GM12891 (cell line): ENCODE measurements at regions not wholly inside any gene's neighbourhood (a gene's known extent, or its start where the extent isn't known, plus 50 kb on each side); places are given as distances from the start of the nearest gene placed in this dataset.

Experiments
- DNase-seq: peaks from one replicate; pipeline ENCODE4 v3.0.0; 2011; ENCODE audit warnings: low spot score; ENCODE audit not compliant: insufficient read length
- FAIRE-seq: peaks from 2 replicates; lab custom pipeline; 2011; peaks lifted over from hg19 to GRCh38; lab: Jason Lieb, UNC
- PAX5 ChIP-seq: IDR thresholded peaks from 2 replicates; pipeline ENCODE4 v1.6.1; 2011; ENCODE audit warnings: low read length, moderate library complexity, mild to moderate bottlenecking; ENCODE audit not compliant: insufficient read depth, severe bottlenecking
- POLR2A ChIP-seq: IDR thresholded peaks from 2 replicates; pipeline ENCODE4 v1.6.1; 2011; ENCODE audit warnings: low read depth, low read length, control low read depth
- POLR2AphosphoS5 ChIP-seq: IDR thresholded peaks from 2 replicates; pipeline ENCODE4 v1.6.1; 2011; ENCODE audit warnings: low read depth, low read length, control low read depth
- POU2F2 ChIP-seq: IDR thresholded peaks from 2 replicates; pipeline ENCODE4 v1.6.1; 2011; ENCODE audit warnings: low read depth, mild to moderate bottlenecking, control low read depth, low read length, moderate library complexity
- SPI1 ChIP-seq: IDR thresholded peaks from 2 replicates; pipeline ENCODE4 v1.6.1; 2011; ENCODE audit warnings: low read depth, low read length, control low read depth
- TAF1 ChIP-seq: IDR thresholded peaks from 2 replicates; pipeline ENCODE4 v1.6.1; 2011; ENCODE audit warnings: low read depth, low read length, control low read depth

DNA sequence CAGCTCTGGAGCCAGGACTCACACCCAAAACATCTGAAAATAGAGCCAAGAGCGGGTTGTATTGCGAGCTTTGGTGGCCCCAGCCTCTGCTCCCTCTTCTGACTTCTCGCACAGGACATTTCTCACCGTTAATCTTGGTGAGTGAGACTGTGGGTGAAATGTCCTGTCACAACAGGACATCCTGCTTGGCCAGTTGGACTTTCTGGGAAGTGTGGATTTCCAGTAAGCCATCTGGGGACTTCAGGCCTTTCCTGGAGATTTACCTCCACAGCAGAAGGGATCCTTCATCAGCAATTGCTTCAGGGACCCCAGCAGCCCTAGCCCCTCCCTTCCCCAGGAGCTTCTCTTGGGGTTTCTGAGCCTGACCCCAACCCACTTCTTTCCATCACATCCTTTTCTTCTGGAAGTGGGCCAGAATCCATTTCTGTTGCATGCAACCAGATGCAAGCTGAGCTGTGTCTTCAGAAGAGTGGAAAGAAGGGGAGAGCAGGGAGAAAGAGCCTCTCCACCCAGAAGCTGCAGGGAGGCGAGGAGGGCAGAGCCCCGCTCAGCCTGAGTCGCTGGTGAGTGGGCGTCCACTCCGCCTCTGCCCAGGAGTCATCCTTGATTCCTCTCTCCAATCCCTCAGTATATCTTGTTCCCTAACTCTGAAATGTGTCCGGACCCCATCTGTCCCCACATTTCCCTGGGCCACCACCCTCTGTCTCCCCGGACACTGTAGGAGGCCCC lies 50.3 kb upstream of the GADD45G start:
- DNase-seq, result no peak
- TF ChIP-seq PAX5, result no peak
- no peak for TF ChIP-seq SPI1
- TF ChIP-seq POLR2A, result no peak
- no peak for TF ChIP-seq POLR2AphosphoS5
- TF ChIP-seq TAF1, result no peak
- TF ChIP-seq POU2F2, result no peak
- no peak for FAIRE-seq

DNA sequence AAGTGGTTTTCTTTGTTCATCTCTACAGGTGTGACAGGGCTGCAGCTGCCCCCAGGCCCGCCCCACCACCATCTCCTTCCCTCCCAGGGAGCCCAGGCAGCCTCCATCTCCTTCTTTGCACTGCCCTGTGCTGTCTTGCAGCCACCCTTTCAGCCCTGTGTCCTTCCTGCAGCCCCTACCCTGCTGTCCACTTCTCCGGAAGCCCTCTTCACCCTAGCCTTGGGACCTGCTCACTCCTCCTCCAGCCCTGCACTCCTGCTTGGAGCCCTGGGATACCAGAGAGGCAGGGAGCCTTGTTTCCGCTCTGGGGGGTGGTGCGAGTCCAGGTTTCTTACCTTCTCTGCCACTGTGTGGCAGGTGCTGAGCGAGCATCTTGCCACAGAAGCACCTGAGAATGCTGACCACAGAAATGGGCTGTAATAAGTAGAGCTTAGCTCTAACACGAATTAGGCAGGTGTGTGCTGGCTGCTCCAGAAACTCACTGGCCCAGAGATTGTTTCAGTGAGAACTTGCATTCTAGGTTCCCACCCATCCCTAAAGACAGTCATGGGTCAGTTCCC lies 51.3 kb upstream of the GADD45G start:
- FAIRE-seq (peak; percentile 66), DNase-seq (no peak)
- TF ChIP-seq POU2F2 (no peak), SPI1 (peak; percentile 20; the same call in 1 of the 2 replicates)

DNA sequence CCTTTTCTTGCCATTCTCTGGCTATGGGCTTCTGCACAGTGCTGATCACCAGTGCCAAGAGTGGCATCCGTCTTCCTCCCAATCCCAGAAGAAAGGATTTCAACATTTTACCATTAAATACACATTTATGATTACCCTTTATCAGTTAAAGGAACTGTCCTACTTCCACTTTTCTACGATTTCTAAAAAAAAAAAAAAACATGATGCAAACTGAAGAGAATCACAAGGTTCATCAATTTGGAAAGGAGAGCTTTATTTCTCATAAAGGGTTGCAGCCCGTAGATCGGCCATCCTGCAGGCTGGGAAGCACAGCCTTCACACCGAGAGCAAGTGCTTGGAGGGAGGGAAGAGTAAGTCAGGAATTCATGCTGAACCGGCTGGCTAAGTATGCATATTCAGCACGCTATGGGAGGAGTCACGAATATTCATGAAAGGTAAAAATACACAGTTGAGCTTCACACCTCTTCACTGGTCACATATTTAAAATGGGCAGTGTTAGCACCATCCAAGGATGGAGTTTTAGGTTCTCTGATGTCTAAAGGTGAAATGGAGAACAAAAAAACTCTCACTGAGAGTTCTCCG lies 52.5 kb upstream of the SEMA4D start:
- DNase-seq (no peak), FAIRE-seq (peak; percentile 23)

DNA sequence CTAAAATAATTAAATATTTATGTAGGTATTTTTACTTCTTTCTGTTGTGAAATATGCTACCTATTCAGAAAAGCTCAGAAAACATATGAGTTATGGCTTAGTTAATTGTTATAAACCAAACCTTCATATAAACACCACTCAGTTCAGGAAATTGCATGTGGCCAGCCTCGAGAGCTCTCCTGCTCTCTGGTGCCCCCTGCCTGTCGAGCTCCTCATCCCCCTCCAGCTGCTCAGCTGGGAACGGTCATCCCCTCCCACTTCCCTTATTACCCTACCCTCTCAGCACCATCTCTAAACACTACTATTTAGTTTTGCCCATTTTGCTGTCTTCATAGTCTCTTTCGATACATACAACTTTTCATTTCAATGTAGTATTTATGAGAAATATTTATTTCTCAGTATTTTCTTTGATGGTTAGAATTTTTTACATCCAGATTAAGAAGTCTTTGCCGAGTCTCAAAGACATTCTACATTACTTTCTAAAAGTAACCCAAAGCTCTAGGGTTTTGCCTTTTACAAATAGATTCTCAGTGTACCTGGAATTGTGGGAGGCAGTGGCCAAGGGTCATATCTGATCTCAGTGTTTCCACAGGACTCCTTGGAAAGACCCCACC lies 51.2 kb upstream of the SEMA4D start:
- TF ChIP-seq SPI1 (peak; percentile 91), PAX5 (no peak)
- DNase-seq, result peak; percentile 78
- FAIRE-seq, result peak; percentile 94

More for the DNA sequence above, 52.5 kb upstream of the SEMA4D start:
- TF ChIP-seq POLR2AphosphoS5, result no peak
- TF ChIP-seq POLR2A, result no peak
- no peak for TF ChIP-seq POU2F2
- no peak for TF ChIP-seq TAF1
- TF ChIP-seq SPI1, result no peak
- no peak for TF ChIP-seq PAX5

DNA sequence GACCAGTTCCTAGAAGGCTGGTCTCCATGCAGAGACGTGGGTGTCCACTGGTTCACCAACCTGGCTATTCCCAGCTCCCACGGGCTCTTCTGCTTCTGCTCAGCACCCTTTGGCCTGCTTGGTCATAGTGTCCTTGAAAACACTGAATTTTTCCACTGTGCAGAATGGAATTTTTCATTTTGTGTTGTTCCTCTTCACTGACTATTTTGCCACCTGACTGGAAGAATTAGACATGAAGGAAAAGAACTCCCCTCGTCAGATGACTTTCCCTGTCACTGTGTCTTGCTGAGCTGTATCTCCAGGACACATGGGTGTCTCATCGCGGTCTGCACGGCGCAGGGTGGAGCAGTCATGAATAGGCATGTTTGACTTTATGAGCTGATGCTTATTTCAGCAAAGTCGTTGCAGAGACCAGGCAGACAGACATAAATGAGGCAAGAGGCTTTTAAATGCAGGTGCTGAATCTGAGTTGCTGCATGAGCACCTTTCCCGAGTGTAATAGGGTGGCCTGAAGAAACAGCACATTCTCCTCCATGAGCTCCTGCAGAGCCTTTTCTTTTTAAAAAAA lies 50.2 kb upstream of the SEMA4D start:
- TF ChIP-seq TAF1, result no peak
- no peak for TF ChIP-seq PAX5
- no peak for TF ChIP-seq SPI1
- no peak for TF ChIP-seq POLR2AphosphoS5
- no peak for TF ChIP-seq POU2F2
- no peak for TF ChIP-seq POLR2A
- peak; percentile 78 for FAIRE-seq
- DNase-seq, result no peak
